Ramos (cell line): ENCODE measurements at regions not wholly inside any gene's neighbourhood (a gene's known extent, or its start where the extent isn't known, plus 50 kb on each side); places are given as distances from the start of the nearest gene placed in this dataset.
"Not testable (repeated sequence)": the region's sequence is repeated elsewhere in the genome, so short reads cannot be mapped to it uniquely, and the experiment has no call there.

Experiments used
- in situ Hi-C: fragments of 300-500 bp; cut with MboI; formaldehyde crosslinking; loops from one replicate; pipeline ENCODE4 v1.14.3; 2022; ENCODE audit warnings: low sequenced_read_pairs; ENCODE audit not compliant: unreplicated experiment

DNA sequence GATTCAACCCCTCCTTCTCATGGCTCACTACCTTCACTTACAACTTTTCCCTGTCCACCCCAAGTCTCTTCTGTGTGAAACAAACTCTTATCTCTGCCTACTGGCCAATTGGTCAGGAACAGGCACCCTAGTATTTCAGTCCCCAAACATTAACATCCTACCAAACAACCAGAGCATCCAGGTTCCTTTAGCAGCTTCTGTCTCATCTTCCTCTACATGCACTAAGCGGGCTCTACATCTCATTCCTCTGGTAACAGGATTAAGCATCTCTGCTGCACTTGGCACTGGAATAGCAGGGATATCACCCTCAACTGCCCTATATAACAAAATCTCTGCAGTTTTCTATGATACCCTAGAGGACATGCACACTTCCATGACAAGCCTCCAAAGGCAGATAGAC, 116.2 kb downstream of the JRKL start:
- in situ Hi-C loops: no loop called here

DNA sequence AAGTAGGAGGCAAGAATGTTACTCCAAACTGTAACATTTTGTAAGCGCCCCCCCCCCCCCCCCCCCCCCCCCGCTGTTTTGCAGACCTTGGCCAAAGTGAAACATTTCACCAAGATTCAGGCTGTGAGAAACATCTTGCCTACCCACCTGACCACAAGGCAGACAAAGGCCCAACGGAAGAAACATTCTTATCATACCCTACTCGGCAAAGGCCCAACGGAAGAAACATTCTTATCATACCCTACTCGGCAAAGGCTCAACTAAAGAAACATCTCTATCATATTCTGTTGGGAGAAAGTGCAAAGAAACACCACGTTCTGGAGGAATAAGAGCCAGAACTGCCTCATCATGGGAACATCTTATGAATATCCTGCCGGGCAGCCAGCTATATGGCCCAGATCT, 117.1 kb downstream of the JRKL start:
- in situ Hi-C loops: no loop called here

DNA sequence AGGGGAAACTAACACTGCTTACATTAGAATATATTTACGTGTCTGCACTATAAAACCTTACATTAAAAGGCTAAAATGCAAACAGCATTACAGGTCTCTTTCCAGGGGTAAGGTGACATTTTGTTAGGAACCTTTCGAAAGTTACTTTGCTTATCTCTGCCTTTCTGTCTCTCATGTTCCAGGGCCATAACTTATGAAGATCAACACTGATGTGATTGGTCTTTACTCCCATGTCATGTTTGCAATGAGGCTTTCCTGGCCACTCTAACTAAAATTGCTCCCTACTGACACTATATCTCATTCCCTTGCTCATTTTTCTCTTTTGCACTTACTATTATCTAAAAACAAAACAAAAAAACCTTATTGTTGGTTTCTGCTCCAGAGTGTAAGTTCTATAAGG, 119.0 kb downstream of the JRKL start:
- in situ Hi-C loops: no loop called here

- in situ Hi-C loops: no loop called here
These were observed 131.1 kb downstream of the JRKL start for GRCh38 chr11:96520939-96521338.

- in situ Hi-C loops: no loop called here
These were observed 133.8 kb downstream of the JRKL start for GRCh38 chr11:96523656-96524055.

DNA sequence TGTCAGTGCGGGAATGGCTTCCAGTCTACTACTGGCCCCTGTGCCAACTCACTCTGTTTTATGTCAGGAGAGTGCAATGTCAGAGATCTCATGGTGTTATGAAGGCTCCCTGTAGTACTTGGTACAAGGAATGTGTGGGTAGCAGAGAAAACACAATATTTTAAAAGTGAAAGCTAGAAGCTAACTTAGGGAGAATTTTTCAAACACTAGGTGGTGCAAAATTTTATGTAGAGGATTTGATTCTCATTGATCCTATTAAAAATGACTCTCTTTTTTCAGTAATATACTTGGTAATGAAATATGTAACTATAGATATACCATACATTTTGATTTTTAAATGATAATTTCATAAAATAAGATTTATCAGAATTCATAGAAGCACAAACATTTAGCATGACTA, 134.7 kb downstream of the JRKL start:
- in situ Hi-C loops: no loop called here

- in situ Hi-C loops: no loop called here
These were observed 140.7 kb downstream of the JRKL start for GRCh38 chr11:96530473-96530872.

DNA sequence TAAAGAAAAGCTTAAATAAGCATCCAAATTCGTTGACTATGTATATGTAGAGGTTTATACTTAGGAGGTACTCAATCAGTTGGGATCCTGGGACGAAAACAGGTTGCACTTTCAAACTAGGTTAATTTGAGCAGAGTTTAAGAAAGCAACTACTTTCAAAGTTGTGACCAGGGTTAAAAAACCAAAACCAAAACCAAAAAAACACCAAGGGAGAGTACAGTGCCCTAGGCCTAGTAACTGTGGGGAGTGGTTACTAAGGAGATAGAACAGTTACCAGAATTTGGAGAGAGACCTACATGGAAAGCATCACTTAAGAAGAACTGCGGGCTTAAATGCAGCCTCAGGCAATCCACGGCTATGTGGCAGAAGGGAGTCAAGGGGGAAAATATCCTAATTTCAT, 148.3 kb downstream of the JRKL start:
- in situ Hi-C loops: no loop called here

GRCh38 chr11:96538622-96539021, 148.8 kb downstream of the JRKL start:
- in situ Hi-C loops: no loop called here

DNA sequence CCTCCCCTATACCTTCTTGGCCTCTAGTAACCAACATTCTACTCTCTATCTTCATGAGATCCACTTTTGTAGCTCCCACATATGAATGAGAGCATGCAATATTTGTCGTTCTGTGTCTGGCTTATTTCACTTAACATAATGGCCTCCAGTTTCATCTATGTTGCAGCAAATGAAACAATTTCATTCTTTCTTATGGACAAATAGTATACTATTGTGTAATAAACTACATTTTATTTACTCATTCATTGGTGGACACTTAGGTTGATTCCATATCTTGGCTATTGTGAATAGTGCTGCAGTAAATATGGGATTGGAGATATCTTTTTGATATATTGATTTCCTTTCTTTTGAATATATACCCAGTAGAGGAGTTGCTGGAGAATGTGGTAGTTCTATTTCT, 151.1 kb downstream of the JRKL start:
- in situ Hi-C loops: no loop called here

- in situ Hi-C loops: no loop called here
These were observed 153.4 kb downstream of the JRKL start for GRCh38 chr11:96543177-96543576.

DNA sequence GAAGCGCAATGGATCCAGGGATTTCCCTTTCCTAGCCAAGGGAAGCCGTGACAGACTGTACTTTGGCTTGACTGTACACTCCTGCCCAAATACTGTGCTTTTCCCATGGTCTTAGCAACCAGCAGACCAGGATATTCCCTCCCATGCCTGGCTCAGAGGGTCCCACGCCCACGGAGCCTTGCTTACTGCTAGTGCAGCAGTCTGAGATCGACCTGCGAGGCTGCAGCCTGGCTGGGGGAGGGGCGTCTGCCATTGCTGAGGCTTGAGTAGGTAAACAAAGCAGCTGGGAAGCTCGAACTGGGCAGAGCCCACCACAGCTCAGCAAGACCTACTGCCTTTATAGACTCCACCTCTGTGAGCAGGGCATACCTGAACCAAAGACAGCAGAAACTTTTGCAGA, 155.4 kb downstream of the JRKL start:
- in situ Hi-C loops: not testable (repeated sequence)

- in situ Hi-C loops: no loop called here
These were observed 161.3 kb downstream of the JRKL start for GRCh38 chr11:96551136-96551535.

DNA sequence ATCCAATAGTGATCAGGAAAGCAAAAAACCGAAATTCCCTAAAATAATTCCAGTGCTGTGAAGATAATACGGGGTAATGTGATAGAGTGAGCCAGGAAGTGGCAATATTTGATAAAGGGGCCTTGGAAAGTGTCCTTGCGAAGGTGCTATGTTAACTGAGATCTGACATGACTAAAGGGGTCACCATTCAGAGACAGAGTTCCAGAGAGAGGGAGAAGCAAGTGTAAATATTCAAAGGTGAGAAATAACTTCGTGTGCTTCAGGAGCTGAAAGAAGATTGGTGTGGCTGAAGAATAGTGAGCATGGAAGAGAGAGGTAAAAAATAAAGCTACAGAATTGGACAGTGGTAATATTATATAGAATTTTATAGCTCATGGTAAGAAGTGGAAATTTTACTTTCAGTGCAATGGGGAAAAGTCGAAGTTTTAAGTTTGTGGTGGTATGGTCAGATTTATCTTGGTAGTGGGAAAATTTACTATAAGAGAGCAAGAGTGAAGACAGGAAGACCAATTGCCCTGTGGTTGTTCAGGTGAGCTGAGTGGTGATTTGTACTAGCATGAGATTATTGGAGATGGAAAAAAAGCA, 164.5 kb downstream of the JRKL start:
- in situ Hi-C loops: no loop called here

DNA sequence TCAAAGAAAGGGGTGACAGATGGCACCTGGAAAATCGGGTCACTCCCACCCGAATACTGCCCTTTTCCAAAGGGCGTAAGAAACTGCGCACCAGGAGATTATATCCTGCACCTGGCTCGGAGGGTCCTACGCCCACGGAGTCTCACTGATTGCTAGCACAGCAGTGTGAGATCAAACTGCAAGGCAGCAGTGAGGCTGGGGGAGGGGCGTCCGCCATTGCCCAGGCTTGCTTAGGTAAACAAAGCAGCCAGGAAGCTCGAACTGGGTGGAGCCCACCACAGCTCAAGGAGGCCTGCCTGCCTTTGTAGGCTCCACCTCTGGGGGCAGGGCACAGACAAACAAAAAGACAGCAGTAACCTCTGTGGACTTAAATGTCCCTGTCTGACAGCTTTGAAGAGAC, 166.0 kb downstream of the JRKL start:
- in situ Hi-C loops: not testable (repeated sequence)

- in situ Hi-C loops: not testable (repeated sequence)
These were observed 170.9 kb downstream of the JRKL start for GRCh38 chr11:96560727-96561126.

- in situ Hi-C loops: no loop called here
These were observed 177.4 kb downstream of the JRKL start for GRCh38 chr11:96567176-96567575.

GRCh38 chr11:96567667-96568066, 177.9 kb downstream of the JRKL start:
- in situ Hi-C loops: no loop called here

DNA sequence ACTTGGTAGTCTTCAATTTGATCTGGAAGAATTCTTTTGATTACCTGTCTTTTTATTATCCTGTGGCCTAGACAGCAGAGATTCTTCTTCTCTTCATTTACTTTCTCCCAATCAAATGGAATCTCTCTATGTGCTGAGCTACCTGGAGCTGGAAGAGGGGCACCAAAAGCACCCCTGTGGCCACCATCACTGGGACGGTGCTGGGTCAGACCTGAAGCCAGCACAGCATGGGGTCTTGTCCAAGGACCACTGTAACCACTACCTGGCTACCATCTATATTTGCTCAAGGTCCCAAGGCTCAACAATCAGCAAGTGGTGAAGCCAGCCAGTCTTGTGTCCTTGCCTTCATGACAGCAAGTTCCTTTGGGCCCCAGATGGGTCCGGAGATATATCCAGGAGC, 186.6 kb downstream of the JRKL start:
- in situ Hi-C loops: no loop called here

DNA sequence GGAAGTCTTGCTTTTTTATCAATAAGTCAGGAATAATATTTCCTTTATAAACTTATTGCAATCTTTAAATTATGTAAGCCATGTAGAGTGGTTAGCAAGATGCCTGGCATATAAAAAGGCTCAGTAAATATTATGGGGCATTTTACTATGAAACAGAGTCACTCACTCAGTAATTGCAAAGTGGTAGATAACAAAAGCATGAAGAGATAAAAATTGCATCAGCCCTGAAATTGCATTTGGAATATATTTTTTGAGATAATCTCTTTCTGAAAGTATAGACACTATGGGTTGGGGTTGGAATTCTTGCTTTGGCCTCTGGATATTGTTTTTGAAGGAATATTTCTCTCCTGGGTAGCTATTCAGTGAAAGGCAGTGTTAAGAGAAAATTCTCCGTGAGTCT, 188.6 kb downstream of the JRKL start:
- in situ Hi-C loops: no loop called here

- in situ Hi-C loops: no loop called here
These were observed 189.8 kb downstream of the JRKL start for GRCh38 chr11:96579656-96580055.

- in situ Hi-C loops: no loop called here
These were observed 190.7 kb downstream of the JRKL start for GRCh38 chr11:96580476-96581040.
